Amygdala (tissue), 56 donors: ENCODE measurements at regions not wholly inside any gene's neighbourhood (a gene's known extent, or its start where the extent isn't known, plus 50 kb on each side); places are given as distances from the start of the nearest gene placed in this dataset.
"Not testable (repeated sequence)": the region's sequence is repeated elsewhere in the genome, so short reads cannot be mapped to it uniquely, and the experiment has no call there.

ENCODE experiments used
- DNase-seq, 56 donors: peaks; one replicate each; lab custom pipeline; 2025; lab: John Stamatoyannopoulos, UW

GRCh38 chr21:28003627-28004026, 989.0 kb downstream of the LTN1 start:
- DNase-seq, result not testable (repeated sequence)

DNA sequence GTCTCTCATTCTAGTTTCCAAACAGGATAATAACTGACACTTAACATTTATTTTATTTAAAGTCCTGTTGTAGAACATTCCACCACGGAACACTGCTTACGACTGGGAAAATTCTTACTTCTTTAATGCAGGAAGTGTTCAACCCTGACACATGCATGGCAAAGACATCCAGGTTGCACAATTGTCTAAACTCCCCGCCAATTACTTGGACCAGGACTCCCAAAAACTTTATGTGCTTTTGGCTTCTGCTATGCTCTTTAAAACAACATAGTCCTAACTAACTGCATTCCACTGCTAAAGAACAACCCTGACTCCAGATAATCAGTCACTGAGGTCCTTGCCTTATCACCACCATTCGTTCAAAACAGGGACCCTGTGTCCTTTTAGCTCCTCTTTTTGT, 995.8 kb downstream of the LTN1 start:
- DNase-seq, result not testable (repeated sequence)

GRCh38 chr21:27984663-27985325, 1007.9 kb downstream of the LTN1 start:
- DNase-seq, result not testable (repeated sequence)

DNA sequence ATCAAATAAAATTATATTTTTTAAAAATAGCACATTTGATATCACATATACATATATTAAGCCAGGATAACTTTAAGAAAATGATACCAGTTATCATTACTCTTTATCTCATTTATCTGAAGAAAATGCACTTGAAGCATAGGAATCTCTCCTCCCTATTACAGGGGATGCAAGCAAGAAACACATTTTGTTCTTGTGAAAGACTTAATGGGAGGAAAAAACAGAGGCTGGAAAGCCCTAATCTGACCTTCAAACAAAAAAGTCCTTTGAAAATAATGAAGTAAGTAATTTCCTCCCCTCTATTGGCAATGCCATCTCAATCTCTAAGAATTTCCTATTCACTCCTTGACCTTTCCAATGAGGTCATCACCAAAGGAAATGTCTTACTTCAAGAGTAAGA, 1012.6 kb upstream of the ADAMTS5 start:
- DNase-seq, result not testable (repeated sequence)

GRCh38 chr21:27975514-27975913, 1008.6 kb upstream of the ADAMTS5 start:
- DNase-seq, result no peak

DNA sequence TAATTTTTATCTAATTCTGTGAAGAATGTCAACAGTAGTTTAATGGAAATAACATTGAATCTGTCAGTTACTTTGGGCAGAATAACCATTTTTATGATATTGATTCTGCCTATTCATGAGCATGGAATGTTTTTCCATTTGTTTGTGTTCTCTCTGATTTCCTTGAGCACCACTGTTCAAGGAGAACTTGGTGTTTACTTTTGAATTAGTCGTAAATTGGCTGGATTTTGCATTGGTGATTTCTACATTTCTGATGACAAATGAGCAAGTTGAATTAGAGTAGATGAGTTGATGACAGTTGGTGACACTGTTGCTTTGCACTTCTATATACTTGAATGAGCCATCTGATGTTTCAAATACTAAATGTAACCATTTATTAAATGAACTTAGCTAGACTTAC, 1007.3 kb upstream of the ADAMTS5 start:
- not testable (repeated sequence) for DNase-seq

- DNase-seq, result not testable (repeated sequence)
Measured at GRCh38 chr21:27968240-27968639, 1001.4 kb upstream of the ADAMTS5 start.

GRCh38 chr21:27954543-27955165, 987.8 kb upstream of the ADAMTS5 start:
- DNase-seq, result no peak

- DNase-seq, result no peak
Measured at GRCh38 chr21:27953340-27954045, 986.6 kb upstream of the ADAMTS5 start.

GRCh38 chr21:27949093-27949492, 982.2 kb upstream of the ADAMTS5 start:
- DNase-seq, result not testable (repeated sequence)

GRCh38 chr21:27930108-27930767, 963.4 kb upstream of the ADAMTS5 start:
- not testable (repeated sequence) for DNase-seq

DNA sequence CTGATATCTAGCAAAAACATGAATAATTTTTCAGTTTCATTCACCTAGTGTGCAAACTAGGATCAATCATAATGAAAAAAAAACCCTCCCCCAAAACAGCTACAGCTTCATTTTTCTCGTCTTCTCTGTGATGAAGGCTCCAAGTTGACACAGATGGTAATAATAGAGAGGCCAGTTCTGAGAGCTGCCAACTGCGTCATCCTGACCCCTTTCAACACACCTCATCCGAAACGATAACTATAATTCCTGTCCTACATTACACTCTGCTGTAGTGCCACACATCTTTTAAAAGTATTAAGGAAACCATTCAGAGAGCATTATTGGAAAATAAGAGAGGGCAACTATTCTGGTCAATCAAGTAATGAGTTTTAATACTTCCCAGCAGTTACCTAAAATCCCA, 962.3 kb upstream of the ADAMTS5 start:
- not testable (repeated sequence) for DNase-seq

DNA sequence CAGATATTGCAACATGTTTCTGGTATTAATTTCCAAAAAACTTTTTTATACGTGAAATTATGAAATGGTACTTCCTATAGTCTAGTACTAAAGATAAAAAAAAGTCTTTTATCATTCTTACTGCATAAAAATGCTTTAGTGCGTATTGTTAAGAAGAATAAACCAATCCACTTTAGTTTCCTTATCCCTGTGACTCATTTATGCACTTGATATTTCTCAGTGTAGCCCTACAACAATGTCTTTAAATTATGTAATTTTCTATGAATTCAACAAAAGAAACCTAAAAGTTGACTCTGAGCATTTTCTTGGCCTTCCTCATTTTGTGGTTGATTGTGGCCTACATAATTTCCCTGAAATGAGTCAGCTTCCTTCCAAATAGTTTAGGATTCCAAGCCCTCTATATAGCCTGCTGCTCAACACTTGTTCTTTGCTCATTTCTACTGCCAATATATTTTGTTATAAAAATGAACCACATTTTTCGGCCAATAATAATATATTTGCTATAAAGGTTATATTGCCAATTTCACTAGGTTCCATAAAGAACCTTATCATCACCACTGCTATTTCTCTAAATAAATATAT, 961.7 kb upstream of the ADAMTS5 start:
- DNase-seq, result not testable (repeated sequence)

DNA sequence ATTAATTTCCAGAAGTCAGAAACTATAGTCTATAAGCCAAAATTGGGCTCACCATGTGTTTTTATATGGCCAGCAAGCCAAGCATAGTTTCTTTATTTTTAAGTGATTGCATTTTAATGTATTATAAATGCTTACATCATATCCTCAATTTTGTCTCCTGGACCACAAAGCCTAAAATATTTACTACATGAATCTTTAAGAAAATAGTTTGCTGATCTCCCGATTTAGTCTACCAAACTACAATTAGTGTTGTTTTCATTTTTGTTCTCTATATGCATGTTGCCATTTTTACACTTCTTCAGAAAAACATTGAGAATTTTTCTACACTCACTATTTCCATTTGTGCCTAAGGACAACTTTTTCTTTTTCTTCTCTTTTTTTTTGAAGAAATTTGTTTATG, 954.5 kb upstream of the ADAMTS5 start:
- DNase-seq, result not testable (repeated sequence)

DNA sequence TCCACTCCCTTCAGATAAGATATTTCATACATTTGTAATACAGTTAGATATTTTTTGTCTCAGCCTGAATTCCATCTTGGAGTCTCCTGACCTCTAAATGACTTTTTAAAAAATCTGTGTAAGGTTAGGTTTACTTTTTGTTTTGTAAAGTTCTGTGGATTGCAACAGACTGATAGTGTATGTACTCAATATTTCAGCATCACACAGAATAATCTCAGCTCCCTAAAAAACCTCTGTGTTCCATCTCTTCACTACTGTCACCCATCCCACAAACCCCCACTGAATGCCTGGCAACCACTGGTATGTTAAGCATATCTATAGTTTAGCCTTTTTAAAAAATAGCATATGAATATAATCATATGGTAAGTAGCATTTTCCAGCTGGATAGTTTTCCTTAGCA, 951.1 kb upstream of the ADAMTS5 start:
- not testable (repeated sequence) for DNase-seq

DNA sequence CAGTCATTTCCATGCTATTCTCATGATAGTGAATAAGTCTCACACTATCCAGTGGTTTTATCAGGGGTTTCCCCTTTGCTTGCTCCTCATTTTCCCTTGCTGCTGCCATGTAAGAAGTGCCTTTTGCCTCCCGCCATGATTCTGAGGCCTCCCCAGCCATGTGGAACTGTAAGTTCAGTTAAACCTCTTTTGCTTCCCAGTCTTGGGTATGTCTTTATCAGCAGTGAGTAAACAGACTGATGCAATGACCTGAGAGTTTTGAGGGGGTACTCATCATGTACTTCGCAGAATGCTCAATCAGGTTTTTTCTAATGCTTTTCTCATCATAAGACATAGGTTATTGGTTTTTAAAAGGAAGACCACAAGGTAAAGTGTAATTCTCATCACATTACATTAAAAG, 949.4 kb upstream of the ADAMTS5 start:
- not testable (repeated sequence) for DNase-seq

DNA sequence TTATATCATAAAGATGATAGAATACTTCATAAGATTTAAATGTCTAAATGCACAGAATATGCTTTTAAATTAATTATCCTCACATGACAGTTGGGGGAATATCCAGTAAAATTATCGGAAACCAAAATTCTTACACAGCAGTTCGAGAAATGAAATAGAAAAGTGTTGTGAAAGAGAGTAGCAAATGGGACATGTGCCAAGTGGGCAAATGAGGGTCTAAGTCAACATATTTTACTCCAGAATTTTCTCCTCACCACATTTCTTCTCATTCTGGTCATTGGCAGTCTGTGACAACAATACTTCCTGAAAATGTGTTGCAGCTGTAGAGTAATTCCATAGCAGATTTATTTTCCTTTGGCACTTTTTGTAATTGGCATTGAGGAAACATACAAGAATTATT, 945.2 kb upstream of the ADAMTS5 start:
- not testable (repeated sequence) for DNase-seq

GRCh38 chr21:27909487-27909886, 942.6 kb upstream of the ADAMTS5 start:
- not testable (repeated sequence) for DNase-seq

GRCh38 chr21:27908816-27909215, 941.9 kb upstream of the ADAMTS5 start:
- DNase-seq, result not testable (repeated sequence)

DNA sequence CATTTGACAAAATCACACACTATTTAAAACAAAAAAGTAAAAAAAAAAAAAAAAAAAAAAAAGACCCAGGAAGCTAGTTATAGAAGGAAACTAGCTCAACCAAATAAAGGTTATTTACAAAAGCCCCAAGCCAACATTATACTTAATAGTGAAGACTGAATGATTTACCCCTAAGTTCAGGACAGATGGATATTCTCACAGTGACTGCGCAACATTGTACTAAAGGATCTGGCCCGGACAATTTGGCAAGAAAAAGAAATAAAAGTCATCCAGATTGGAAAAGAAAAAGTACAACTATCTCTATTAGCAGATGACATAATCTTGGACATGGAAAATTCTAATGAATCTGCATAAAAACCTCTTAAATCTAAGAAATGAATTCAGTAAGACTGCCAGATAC, 936.0 kb upstream of the ADAMTS5 start:
- DNase-seq, result not testable (repeated sequence)

- not testable (repeated sequence) for DNase-seq
Measured at GRCh38 chr21:27893619-27894018, 926.7 kb upstream of the ADAMTS5 start.
